Spleen (tissue), 7 donors: ENCODE measurements at regions not wholly inside any gene's neighbourhood (a gene's known extent, or its start where the extent isn't known, plus 50 kb on each side); places are given as distances from the start of the nearest gene placed in this dataset.

Source experiments
- POLR2A ChIP-seq, 3 donors: fragments of 450-650 bp; IDR thresholded peaks; one replicate each; pipeline ENCODE4 v1.5.1; 2017; ENCODE audit warnings: antibody characterized with exemption in 3 of 3, mild to moderate bottlenecking in 1 of 3
- TF ChIP-seq, protein P1 (sequence below), 11 experiments: fragments of 200-600 bp in 7 of 11; fragments of 450-650 bp in 4 of 11; sonication (generic) in 4 of 11; IDR thresholded peaks in 8 of 11; conservative IDR thresholded peaks in 3 of 11; 1 replicate in 7 of 11; 2 replicates in 4 of 11; pipeline versions ENCODE4 v1.4.0 to v1.8.0; 2016 to 2021; ENCODE audit warnings: antibody characterized with exemption in 11 of 11, inconsistent platforms in 4 of 11, mild to moderate bottlenecking in 1 of 11
- donor health status: DM: no; HTN: no; CAD: no; lungs with moderate emphysema.
- donor health status: DM: no; HTN: no; CAD: no.
- donor health status: DM: no; HTN: no; CAD: no.

DNA sequence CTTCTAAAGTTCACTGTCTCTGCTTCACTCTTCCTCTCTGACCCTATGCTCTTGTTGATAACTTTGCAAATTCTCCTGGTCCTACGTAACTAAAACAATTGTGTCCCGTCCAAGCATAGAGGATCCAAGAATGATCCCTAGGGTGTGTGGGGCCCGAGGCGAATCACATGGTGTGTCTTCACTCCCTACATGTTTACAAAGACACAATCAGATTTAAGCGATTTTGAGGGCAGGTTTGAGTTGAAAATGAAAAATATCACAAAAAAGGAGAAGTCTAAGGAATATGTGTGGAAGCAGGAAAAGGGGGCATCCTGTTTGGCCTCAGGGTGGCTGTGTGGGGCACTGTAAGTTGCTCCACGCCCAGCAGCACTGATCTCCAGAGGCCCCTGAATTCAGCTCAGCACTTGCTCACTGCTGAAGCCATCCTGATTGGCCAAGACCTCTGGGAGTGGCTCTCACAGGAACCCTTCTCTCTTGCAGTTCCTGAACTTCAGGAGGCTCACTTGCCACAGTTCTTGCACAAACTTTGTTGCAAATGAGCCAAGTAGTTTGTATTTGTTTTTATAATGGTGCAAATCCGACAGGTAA lies 363.6 kb downstream of the ZNF521 start:
- TF ChIP-seq, protein P1, sequence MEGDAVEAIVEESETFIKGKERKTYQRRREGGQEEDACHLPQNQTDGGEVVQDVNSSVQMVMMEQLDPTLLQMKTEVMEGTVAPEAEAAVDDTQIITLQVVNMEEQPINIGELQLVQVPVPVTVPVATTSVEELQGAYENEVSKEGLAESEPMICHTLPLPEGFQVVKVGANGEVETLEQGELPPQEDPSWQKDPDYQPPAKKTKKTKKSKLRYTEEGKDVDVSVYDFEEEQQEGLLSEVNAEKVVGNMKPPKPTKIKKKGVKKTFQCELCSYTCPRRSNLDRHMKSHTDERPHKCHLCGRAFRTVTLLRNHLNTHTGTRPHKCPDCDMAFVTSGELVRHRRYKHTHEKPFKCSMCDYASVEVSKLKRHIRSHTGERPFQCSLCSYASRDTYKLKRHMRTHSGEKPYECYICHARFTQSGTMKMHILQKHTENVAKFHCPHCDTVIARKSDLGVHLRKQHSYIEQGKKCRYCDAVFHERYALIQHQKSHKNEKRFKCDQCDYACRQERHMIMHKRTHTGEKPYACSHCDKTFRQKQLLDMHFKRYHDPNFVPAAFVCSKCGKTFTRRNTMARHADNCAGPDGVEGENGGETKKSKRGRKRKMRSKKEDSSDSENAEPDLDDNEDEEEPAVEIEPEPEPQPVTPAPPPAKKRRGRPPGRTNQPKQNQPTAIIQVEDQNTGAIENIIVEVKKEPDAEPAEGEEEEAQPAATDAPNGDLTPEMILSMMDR (IDR thresholded peaks at IDR 0.05 in 8 of 11, conservative IDR thresholded peaks at IDR 0.05 in 3 of 11), result no peak
- TF ChIP-seq POLR2A (IDR thresholded peaks at IDR 0.05), result no peak
